CD8-positive, alpha-beta memory T cell (primary cell): ENCODE measurements at regions not wholly inside any gene's neighbourhood (a gene's known extent, or its start where the extent isn't known, plus 50 kb on each side); places are given as distances from the start of the nearest gene placed in this dataset.

Experiments
- CTCF ChIA-PET: fragments of 350-600 bp; sonication (Branson Sonifier 250); formaldehyde crosslinking; loops from one replicate; lab custom pipeline; 2021; ENCODE audit warnings: antibody characterized with exemption; lab: Charles Lee
- POLR2A ChIA-PET: fragments of 350-600 bp; sonication (Branson Sonifier 250); formaldehyde crosslinking; loops from one replicate; lab custom pipeline; 2021; ENCODE audit warnings: antibody characterized with exemption; lab: Charles Lee
- DNase-seq, 5 donors: peaks; one replicate each; pipeline versions ENCODE4 v3.0.0 to v3.0.0-alpha.2; 2020 to 2022; ENCODE audit warnings: mixed read lengths in 1 of 5
- H3K27ac ChIP-seq: one replicate; pipeline ENCODE4 v1.7.0; 2013; ENCODE audit warnings: low read depth, mild to moderate bottlenecking, low read length, moderate library complexity
- H3K27me3 ChIP-seq: 2 replicates; pipeline ENCODE4 v1.7.0; 2013; ENCODE audit warnings: low read length, mild to moderate bottlenecking; ENCODE audit not compliant: insufficient read depth, poor library complexity, severe bottlenecking
- H3K36me3 ChIP-seq: 2 replicates; pipeline ENCODE4 v1.7.0; 2013; ENCODE audit warnings: mild to moderate bottlenecking, low read length, moderate library complexity; ENCODE audit not compliant: insufficient read depth
- H3K4me1 ChIP-seq: 2 replicates; pipeline ENCODE4 v1.7.0; 2013; ENCODE audit warnings: mild to moderate bottlenecking, low read length, moderate library complexity; ENCODE audit not compliant: insufficient read depth
- H3K4me3 ChIP-seq: 2 replicates; pipeline ENCODE4 v1.7.0; 2013; ENCODE audit warnings: mild to moderate bottlenecking, low read length
- H3K9me3 ChIP-seq: 2 replicates; pipeline ENCODE4 v1.7.0; 2013; ENCODE audit warnings: mild to moderate bottlenecking, low read length
- H3K27ac Mint-ChIP-seq, 8 donors: one replicate each; pipeline ENCODE4 v1.8.0; 2020 to 2021; ENCODE audit warnings: mixed read lengths in 8 of 8, mild to moderate bottlenecking in 6 of 8, inconsistent platforms in 3 of 8, moderate library complexity in 3 of 8
- H3K27me3 Mint-ChIP-seq, 2 donors: one replicate each; pipeline ENCODE4 v1.8.0; 2020 to 2021; ENCODE audit warnings: mixed read lengths in 2 of 2, mild to moderate bottlenecking in 1 of 2, moderate library complexity in 1 of 2
- H3K36me3 Mint-ChIP-seq, 3 donors: one replicate each; pipeline ENCODE4 v1.8.0; 2020 to 2021; ENCODE audit warnings: mixed read lengths in 3 of 3, inconsistent platforms in 1 of 3, mild to moderate bottlenecking in 1 of 3
- H3K4me1 Mint-ChIP-seq, 3 donors: one replicate each; pipeline ENCODE4 v1.8.0; 2020 to 2021; ENCODE audit warnings: mixed read lengths in 3 of 3, inconsistent platforms in 1 of 3, mild to moderate bottlenecking in 1 of 3
- H3K4me3 Mint-ChIP-seq, 7 donors: one replicate each; pipeline ENCODE4 v1.8.0; 2020 to 2021; ENCODE audit warnings: mixed read lengths in 7 of 7, mild to moderate bottlenecking in 6 of 7, moderate library complexity in 4 of 7, inconsistent platforms in 2 of 7
- H3K9me3 Mint-ChIP-seq, 5 donors: one replicate each; pipeline ENCODE4 v1.8.0; 2020 to 2022; ENCODE audit warnings: mixed read lengths in 5 of 5, mild to moderate bottlenecking in 3 of 5, moderate library complexity in 2 of 5, inconsistent platforms in 1 of 5

GRCh38 chr3:150267288-150267687 is 140.8 kb upstream of the TSC22D2 start:
- Histone ChIP-seq H3K4me3 (no peak overlapping the region), H3K9me3 (no peaks in the 10 kb centered on the region), H3K4me1 (no peaks in the 10 kb centered on the region), H3K27ac (no peak overlapping the region), H3K36me3 (no peaks in the 10 kb centered on the region), H3K27me3 (no peaks in the 10 kb centered on the region)
- ChIA-PET CTCF (no interaction called here), POLR2A (no interaction called here)
- no peaks in the 10 kb centered on the region for H3K9me3 Mint-ChIP-seq
- no peaks in the 10 kb centered on the region for H3K4me1 Mint-ChIP-seq
- DNase-seq: no peak
- H3K36me3 Mint-ChIP-seq: no peaks in the 10 kb centered on the region
- no peak overlapping the region for H3K4me3 Mint-ChIP-seq
- peaks cover 11 to 29% of the 10 kb centered on the region in 2 donors for H3K27me3 Mint-ChIP-seq
- no peak overlapping the region for H3K27ac Mint-ChIP-seq

GRCh38 chr3:150265305-150265704 is 142.8 kb upstream of the TSC22D2 start:
- Histone ChIP-seq H3K4me3 (no peak overlapping the region), H3K27me3 (no peaks in the 10 kb centered on the region), H3K4me1 (no peaks in the 10 kb centered on the region), H3K9me3 (no peaks in the 10 kb centered on the region), H3K36me3 (no peaks in the 10 kb centered on the region), H3K27ac (no peak overlapping the region)
- ChIA-PET CTCF (no interaction called here), POLR2A (no interaction called here)
- Mint-ChIP-seq H3K4me1 (no peaks in the 10 kb centered on the region), H3K4me3 (no peak overlapping the region), H3K27ac (no peak overlapping the region), H3K9me3 (no peaks in the 10 kb centered on the region), H3K27me3 (peaks cover 11 to 29% of the 10 kb centered on the region in 2 donors), H3K36me3 (no peaks in the 10 kb centered on the region)
- no peak for DNase-seq

- peaks cover 11 to 29% of the 10 kb centered on the region in 2 donors for H3K27me3 Mint-ChIP-seq
- H3K36me3 ChIP-seq: no peaks in the 10 kb centered on the region
- H3K4me3 ChIP-seq: no peak overlapping the region
- no peaks in the 10 kb centered on the region for H3K4me1 ChIP-seq
- POLR2A ChIA-PET: no interaction called here
- H3K9me3 ChIP-seq: no peaks in the 10 kb centered on the region
- H3K27me3 ChIP-seq: no peaks in the 10 kb centered on the region
- DNase-seq: no peak
- H3K36me3 Mint-ChIP-seq: no peaks in the 10 kb centered on the region
- no peak overlapping the region for H3K4me3 Mint-ChIP-seq
- no peak overlapping the region for H3K27ac Mint-ChIP-seq
- CTCF ChIA-PET: no interaction called here
- no peak overlapping the region for H3K27ac ChIP-seq
- no peaks in the 10 kb centered on the region for H3K9me3 Mint-ChIP-seq
- no peaks in the 10 kb centered on the region for H3K4me1 Mint-ChIP-seq
These were observed 143.4 kb upstream of the TSC22D2 start for GRCh38 chr3:150264561-150265279.

- no peaks in the 10 kb centered on the region for H3K9me3 ChIP-seq
- POLR2A ChIA-PET: no interaction called here
- no peak overlapping the region for H3K27ac ChIP-seq
- CTCF ChIA-PET: no interaction called here
- no peaks in the 10 kb centered on the region for H3K27me3 ChIP-seq
- Mint-ChIP-seq H3K36me3 (no peaks in the 10 kb centered on the region), H3K4me3 (no peak overlapping the region), H3K27me3 (peaks cover 8 to 26% of the 10 kb centered on the region in 2 donors), H3K9me3 (no peaks in the 10 kb centered on the region), H3K27ac (no peak overlapping the region), H3K4me1 (no peaks in the 10 kb centered on the region)
- H3K36me3 ChIP-seq: no peaks in the 10 kb centered on the region
- H3K4me3 ChIP-seq: no peak overlapping the region
- no peaks in the 10 kb centered on the region for H3K4me1 ChIP-seq
- DNase-seq: no peak
These were observed 146.1 kb upstream of the TSC22D2 start for GRCh38 chr3:150261958-150262357.

- Mint-ChIP-seq H3K27me3 (peaks cover 8 to 21% of the 10 kb centered on the region in 2 donors), H3K27ac (no peak overlapping the region), H3K4me3 (no peak overlapping the region), H3K4me1 (no peaks in the 10 kb centered on the region), H3K9me3 (peaks cover 0 to 5% (median 0%) of the 10 kb centered on the region in 5 donors), H3K36me3 (no peaks in the 10 kb centered on the region)
- POLR2A ChIA-PET: no interaction called here
- DNase-seq: no peak
- no peak overlapping the region for H3K4me3 ChIP-seq
- no peaks in the 10 kb centered on the region for H3K27me3 ChIP-seq
- H3K4me1 ChIP-seq: no peaks in the 10 kb centered on the region
- CTCF ChIA-PET: no interaction called here
- no peaks in the 10 kb centered on the region for H3K9me3 ChIP-seq
- H3K27ac ChIP-seq: no peak overlapping the region
- H3K36me3 ChIP-seq: no peaks in the 10 kb centered on the region
These were observed 146.7 kb upstream of the TSC22D2 start for GRCh38 chr3:150261418-150261817.

- Mint-ChIP-seq H3K4me1 (no peaks in the 10 kb centered on the region), H3K9me3 (peaks cover 0 to 6% (median 0%) of the 10 kb centered on the region in 5 donors), H3K27me3 (peaks cover 8 to 14% of the 10 kb centered on the region in 2 donors), H3K27ac (no peak overlapping the region), H3K4me3 (no peak overlapping the region), H3K36me3 (no peaks in the 10 kb centered on the region)
- H3K9me3 ChIP-seq: no peaks in the 10 kb centered on the region
- no peaks in the 10 kb centered on the region for H3K36me3 ChIP-seq
- no peak overlapping the region for H3K27ac ChIP-seq
- ChIA-PET POLR2A (no interaction called here), CTCF (no interaction called here)
- no peaks in the 10 kb centered on the region for H3K4me1 ChIP-seq
- no peak for DNase-seq
- no peak overlapping the region for H3K4me3 ChIP-seq
- no peaks in the 10 kb centered on the region for H3K27me3 ChIP-seq
These were observed 147.7 kb upstream of the TSC22D2 start for GRCh38 chr3:150260398-150260710.

GRCh38 chr3:150259526-150260397 is 148.3 kb upstream of the TSC22D2 start:
- H3K4me1 Mint-ChIP-seq: no peaks in the 10 kb centered on the region
- H3K27ac Mint-ChIP-seq: peak overlapping the region in 1 of 8 donors; percentile 44
- H3K36me3 Mint-ChIP-seq: no peaks in the 10 kb centered on the region
- ChIA-PET CTCF (no interaction called here), POLR2A (no interaction called here)
- H3K9me3 Mint-ChIP-seq: peaks cover 0 to 6% (median 0%) of the 10 kb centered on the region in 5 donors
- Histone ChIP-seq H3K4me3 (no peak overlapping the region), H3K9me3 (no peaks in the 10 kb centered on the region), H3K36me3 (no peaks in the 10 kb centered on the region), H3K27me3 (no peaks in the 10 kb centered on the region), H3K27ac (no peak overlapping the region), H3K4me1 (no peaks in the 10 kb centered on the region)
- no peak overlapping the region for H3K4me3 Mint-ChIP-seq
- no peak for DNase-seq
- peaks cover 6 to 8% of the 10 kb centered on the region in 2 donors for H3K27me3 Mint-ChIP-seq

- H3K27ac ChIP-seq: no peak overlapping the region
- H3K4me1 Mint-ChIP-seq: no peaks in the 10 kb centered on the region
- CTCF ChIA-PET: no interaction called here
- H3K27me3 ChIP-seq: no peaks in the 10 kb centered on the region
- H3K4me3 ChIP-seq: no peak overlapping the region
- H3K9me3 ChIP-seq: no peaks in the 10 kb centered on the region
- DNase-seq: no peak
- peaks cover 0 to 9% of the 10 kb centered on the region in 2 donors for H3K27me3 Mint-ChIP-seq
- H3K4me3 Mint-ChIP-seq: no peak overlapping the region
- no peaks in the 10 kb centered on the region for H3K36me3 Mint-ChIP-seq
- H3K9me3 Mint-ChIP-seq: peaks cover 0 to 6% (median 0%) of the 10 kb centered on the region in 5 donors
- POLR2A ChIA-PET: no interaction called here
- no peak overlapping the region for H3K27ac Mint-ChIP-seq
- H3K4me1 ChIP-seq: no peaks in the 10 kb centered on the region
- no peaks in the 10 kb centered on the region for H3K36me3 ChIP-seq
These were observed 151.3 kb upstream of the TSC22D2 start for GRCh38 chr3:150256782-150257181.
